ENCODE measurements at regions not wholly inside any gene's neighbourhood (a gene's known extent, or its start where the extent isn't known, plus 50 kb on each side); places are given as distances from the start of the nearest gene placed in this dataset.

DNA sequence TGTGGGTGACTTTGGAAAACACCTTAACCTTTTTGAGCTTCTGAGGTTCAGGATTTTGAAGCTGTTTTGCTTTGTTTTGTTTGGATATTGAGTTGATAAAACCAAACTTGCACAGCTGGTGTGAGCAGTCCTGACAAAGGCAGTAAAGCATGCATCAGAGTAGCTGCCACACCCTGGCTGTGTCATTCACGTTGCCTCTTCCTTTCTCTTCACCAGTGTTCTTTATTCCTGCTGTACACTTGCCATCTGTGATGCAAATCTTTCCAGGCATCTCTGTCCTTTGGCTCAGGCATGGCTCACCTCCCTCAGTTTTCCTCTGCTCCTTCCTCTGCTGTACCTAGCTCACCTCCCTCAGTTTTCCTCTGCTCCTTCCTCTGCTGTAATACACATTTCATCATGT is 1850.2 kb upstream of the AGA start:
- Histone ChIP-seq H4K20me1 (ENCODE audit: insufficient read depth, low read length) (no peaks in the 10 kb centered on the region), H3K79me2 (ENCODE audit: insufficient read depth, low read length) (no peaks in the 10 kb centered on the region), H3K36me3 (ENCODE audit: insufficient read depth, low read length) (no peaks in the 10 kb centered on the region), H3K27me3 (ENCODE audit: insufficient read depth, low read length) (no peaks in the 10 kb centered on the region), H2AFZ (ENCODE audit: low read length) (no peak overlapping the region), H3K27ac (ENCODE audit: low read depth, low read length) (no peak overlapping the region), H3K4me2 (ENCODE audit: insufficient read depth, low read length) (no peak overlapping the region), H3K4me3 (ENCODE audit: insufficient read depth, low read length) (no peak overlapping the region), H3K4me1 (ENCODE audit: insufficient read depth, low read length) (no peaks in the 10 kb centered on the region), H3K9me3 (ENCODE audit: low read depth, low read length) (no peaks in the 10 kb centered on the region)
- DNase-seq (ENCODE audit: insufficient read length, low spot score, missing footprints) = no peak
- TF ChIP-seq, protein P1, sequence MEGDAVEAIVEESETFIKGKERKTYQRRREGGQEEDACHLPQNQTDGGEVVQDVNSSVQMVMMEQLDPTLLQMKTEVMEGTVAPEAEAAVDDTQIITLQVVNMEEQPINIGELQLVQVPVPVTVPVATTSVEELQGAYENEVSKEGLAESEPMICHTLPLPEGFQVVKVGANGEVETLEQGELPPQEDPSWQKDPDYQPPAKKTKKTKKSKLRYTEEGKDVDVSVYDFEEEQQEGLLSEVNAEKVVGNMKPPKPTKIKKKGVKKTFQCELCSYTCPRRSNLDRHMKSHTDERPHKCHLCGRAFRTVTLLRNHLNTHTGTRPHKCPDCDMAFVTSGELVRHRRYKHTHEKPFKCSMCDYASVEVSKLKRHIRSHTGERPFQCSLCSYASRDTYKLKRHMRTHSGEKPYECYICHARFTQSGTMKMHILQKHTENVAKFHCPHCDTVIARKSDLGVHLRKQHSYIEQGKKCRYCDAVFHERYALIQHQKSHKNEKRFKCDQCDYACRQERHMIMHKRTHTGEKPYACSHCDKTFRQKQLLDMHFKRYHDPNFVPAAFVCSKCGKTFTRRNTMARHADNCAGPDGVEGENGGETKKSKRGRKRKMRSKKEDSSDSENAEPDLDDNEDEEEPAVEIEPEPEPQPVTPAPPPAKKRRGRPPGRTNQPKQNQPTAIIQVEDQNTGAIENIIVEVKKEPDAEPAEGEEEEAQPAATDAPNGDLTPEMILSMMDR (IDR thresholded peaks at IDR 0.05; ENCODE audit: extremely low read depth, low read depth, low read length) = no peak

DNA sequence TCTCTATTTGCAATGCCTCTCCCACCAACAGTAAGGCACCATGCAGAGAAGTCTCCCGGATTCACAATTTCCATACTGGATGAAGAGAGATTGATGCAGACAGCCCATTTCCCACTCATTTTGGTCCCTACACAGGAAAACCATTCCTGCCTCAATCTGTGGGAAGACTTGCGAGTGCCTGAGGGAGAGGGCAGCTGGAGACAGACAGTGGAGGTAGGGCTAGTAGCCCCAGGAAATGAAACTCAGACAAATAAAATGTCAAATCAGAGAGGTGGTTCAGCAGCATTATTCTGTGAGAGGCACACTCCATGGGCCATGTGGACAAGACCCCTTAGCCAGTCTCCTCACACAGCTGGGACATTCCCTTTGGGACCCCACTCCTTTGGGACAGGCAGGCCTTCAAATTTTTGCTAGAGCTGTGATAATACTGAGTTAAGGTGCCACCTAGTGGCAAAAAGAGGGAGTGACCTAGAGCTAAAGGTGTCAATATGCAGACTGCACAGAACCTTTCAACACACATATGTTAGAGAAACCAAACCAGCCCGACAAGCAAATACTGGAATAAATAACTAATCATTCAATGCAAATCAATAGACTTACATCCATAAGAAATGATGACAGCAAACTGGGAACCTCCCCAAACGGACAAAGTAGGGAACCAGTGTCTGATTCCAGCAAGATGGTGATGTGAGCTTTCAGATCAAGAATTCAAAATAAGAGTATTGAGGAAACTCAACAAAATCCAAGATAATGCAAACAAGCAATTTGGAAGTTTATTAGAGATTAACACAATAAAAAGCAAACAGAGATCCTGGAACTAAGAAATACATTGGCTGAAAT is 1865.3 kb upstream of the AGA start:
- Histone ChIP-seq H4K20me1 (ENCODE audit: insufficient read depth, low read length) (no peaks in the 10 kb centered on the region), H2AFZ (ENCODE audit: low read length) (no peak overlapping the region)

DNA sequence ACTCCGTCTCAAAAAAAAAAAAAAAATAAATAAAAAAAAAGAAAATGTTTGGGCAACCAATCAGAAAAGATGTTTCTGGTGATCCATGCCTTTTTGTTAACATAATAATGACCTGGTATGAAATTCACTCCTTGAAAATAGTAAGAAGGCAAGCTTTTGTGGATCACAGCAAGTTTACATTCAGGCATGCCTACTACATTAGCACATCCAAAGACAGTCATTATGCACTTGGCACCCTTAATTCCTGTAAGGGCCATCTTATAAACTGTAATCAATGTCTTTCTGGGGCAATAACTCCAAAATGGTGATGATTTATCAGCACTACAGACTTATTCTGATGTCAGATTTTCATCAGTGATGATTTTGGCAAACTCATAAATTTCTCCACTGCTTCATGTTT is 1871.6 kb upstream of the AGA start:
- H3K27me3 ChIP-seq (ENCODE audit: insufficient read depth, low read length) = no peaks in the 10 kb centered on the region
- no peak for DNase-seq (ENCODE audit: insufficient read length, low spot score, missing footprints)
- no peaks in the 10 kb centered on the region for H3K79me2 ChIP-seq (ENCODE audit: insufficient read depth, low read length)
- no peak overlapping the region for H3K27ac ChIP-seq (ENCODE audit: low read depth, low read length)
- H3K36me3 ChIP-seq (ENCODE audit: insufficient read depth, low read length) = no peaks in the 10 kb centered on the region
- TF ChIP-seq, protein P1 (IDR thresholded peaks at IDR 0.05; ENCODE audit: extremely low read depth, low read depth, low read length) = no peak
- no peak overlapping the region for H2AFZ ChIP-seq (ENCODE audit: low read length)
- no peak overlapping the region for H3K4me2 ChIP-seq (ENCODE audit: insufficient read depth, low read length)
- no peak overlapping the region for H3K4me3 ChIP-seq (ENCODE audit: insufficient read depth, low read length)
- no peaks in the 10 kb centered on the region for H4K20me1 ChIP-seq (ENCODE audit: insufficient read depth, low read length)
- H3K4me1 ChIP-seq (ENCODE audit: insufficient read depth, low read length) = no peaks in the 10 kb centered on the region
- H3K9me3 ChIP-seq (ENCODE audit: low read depth, low read length) = no peaks in the 10 kb centered on the region

More for the DNA sequence above, 1865.3 kb upstream of the AGA start:
- TF ChIP-seq, protein P1 (IDR thresholded peaks at IDR 0.05; ENCODE audit: extremely low read depth, low read depth, low read length) = peak; percentile 58
- Histone ChIP-seq H3K79me2 (ENCODE audit: insufficient read depth, low read length) (no peaks in the 10 kb centered on the region), H3K27me3 (ENCODE audit: insufficient read depth, low read length) (no peaks in the 10 kb centered on the region), H3K4me3 (ENCODE audit: insufficient read depth, low read length) (no peak overlapping the region), H3K4me1 (ENCODE audit: insufficient read depth, low read length) (no peaks in the 10 kb centered on the region), H3K27ac (ENCODE audit: low read depth, low read length) (no peak overlapping the region), H3K9me3 (ENCODE audit: low read depth, low read length) (no peaks in the 10 kb centered on the region), H3K36me3 (ENCODE audit: insufficient read depth, low read length) (no peaks in the 10 kb centered on the region), H3K4me2 (ENCODE audit: insufficient read depth, low read length) (no peak overlapping the region)
- DNase-seq (ENCODE audit: insufficient read length, low spot score, missing footprints) = no peak

DNA sequence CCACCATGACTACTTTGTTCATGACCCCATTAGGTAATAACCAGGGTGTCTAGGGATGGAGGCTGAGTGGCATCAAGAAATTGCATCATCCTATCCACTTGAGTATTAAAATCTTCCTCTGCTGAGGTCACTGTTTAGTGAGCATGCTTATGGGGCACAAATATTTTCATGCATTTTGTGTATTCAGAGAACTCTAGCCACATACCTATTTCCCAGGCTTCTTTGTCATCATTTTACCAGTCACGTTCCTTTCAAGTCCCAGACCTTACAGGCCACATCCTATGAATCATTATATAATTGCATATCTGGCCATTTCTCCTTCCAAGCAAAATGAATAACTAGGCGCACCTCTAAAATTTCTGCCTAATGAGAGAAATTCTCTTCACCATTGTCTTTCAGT is 1882.9 kb upstream of the AGA start:
- Histone ChIP-seq H3K79me2 (ENCODE audit: insufficient read depth, low read length) (no peaks in the 10 kb centered on the region), H3K4me2 (ENCODE audit: insufficient read depth, low read length) (no peak overlapping the region), H3K9me3 (ENCODE audit: low read depth, low read length) (peaks cover 3% of the 10 kb centered on the region), H4K20me1 (ENCODE audit: insufficient read depth, low read length) (no peaks in the 10 kb centered on the region), H3K27me3 (ENCODE audit: insufficient read depth, low read length) (no peaks in the 10 kb centered on the region), H3K4me3 (ENCODE audit: insufficient read depth, low read length) (no peak overlapping the region), H3K27ac (ENCODE audit: low read depth, low read length) (no peak overlapping the region), H2AFZ (ENCODE audit: low read length) (no peak overlapping the region), H3K36me3 (ENCODE audit: insufficient read depth, low read length) (no peaks in the 10 kb centered on the region), H3K4me1 (ENCODE audit: insufficient read depth, low read length) (no peaks in the 10 kb centered on the region)
- no peak for DNase-seq (ENCODE audit: insufficient read length, low spot score, missing footprints)
- TF ChIP-seq, protein P1 (IDR thresholded peaks at IDR 0.05; ENCODE audit: extremely low read depth, low read depth, low read length) = no peak
